Ovary (tissue), 7 donors: ENCODE measurements at regions not wholly inside any gene's neighbourhood (a gene's known extent, or its start where the extent isn't known, plus 50 kb on each side); places are given as distances from the start of the nearest gene placed in this dataset.

Experiments
- DNase-seq, 5 donors: peaks; one replicate each; pipeline ENCODE4 v3.0.0-alpha.2; 2019 to 2020
- H3K27ac ChIP-seq, 2 donors: fragments of 200-600 bp; one replicate each; pipeline versions ENCODE4 v1.5.1 to v1.8.0; 2019 to 2022
- H3K27me3 ChIP-seq: fragments of 200-600 bp; one replicate; pipeline ENCODE4 v1.8.0; 2022
- H3K36me3 ChIP-seq: fragments of 200-600 bp; sonication (generic); one replicate; pipeline ENCODE4 v1.5.1; 2019
- H3K4me1 ChIP-seq: one replicate; pipeline ENCODE4 v1.8.1; 2013; ENCODE audit warnings: mild to moderate bottlenecking, moderate library complexity; ENCODE audit not compliant: insufficient read depth
- H3K4me3 ChIP-seq: fragments of 200-600 bp; sonication (generic); one replicate; pipeline ENCODE4 v1.5.1; 2017
- H3K9me3 ChIP-seq, 2 donors: fragments of 200-600 bp in 1 of 2; sonication (generic) in 1 of 2; one replicate each; pipeline versions ENCODE4 v1.5.1 to v1.8.1; 2013 to 2019; ENCODE audit warnings: mild to moderate bottlenecking in 1 of 2, moderate library complexity in 1 of 2
- CTCF ChIP-seq, 3 donors: fragments of 450-650 bp in 2 of 3; fragments of 200-600 bp in 1 of 3; IDR thresholded peaks; one replicate each; pipeline versions ENCODE4 v1.5.1 to v1.8.0; 2016 to 2022; ENCODE audit warnings: antibody characterized with exemption in 3 of 3, mild to moderate bottlenecking in 1 of 3
- EP300 ChIP-seq: sonication (generic); formaldehyde crosslinking; IDR thresholded peaks from one replicate; pipeline ENCODE4 v1.6.1; 2017; ENCODE audit warnings: antibody characterized with exemption
- POLR2A ChIP-seq: fragments of 450-650 bp; IDR thresholded peaks from one replicate; pipeline ENCODE4 v1.6.1; 2017; ENCODE audit warnings: antibody characterized with exemption, mild to moderate bottlenecking, moderate library complexity
- WGBS, 3 donors: extraction: QIAGEN DNeasy Blood & Tissue Kit in 1 of 3; methylation state at CpG; one replicate each; pipeline versions ENCODE4 v1.1.5 to v1.1.7; 2013 to 2017; 5-methylcytosine and 5-hydroxymethylcytosine counted together
- intact Hi-C, 4 donors: fragments of 100-400 bp; cut with DNase I; formaldehyde crosslinking; loops; one replicate each; pipeline versions ENCODE4 v1.11.0 to v1.15.1; 2022 to 2023
- donor health status: DM: no; HTN: no; CAD: no; lungs with moderate emphysema.
- donor health status: DM: no; HTN: no; CAD: no.
- donor health status: Bipolar disorder and iron deficiency.
- donor health status: DM: no; HTN: no; CAD: no.
- donor health status: DM: yes; HTN: yes; CAD: no.

- Histone ChIP-seq H3K36me3 (no peaks in the 10 kb centered on the region), H3K9me3 (no peaks in the 10 kb centered on the region), H3K4me3 (no peak overlapping the region), H3K27me3 (no peaks in the 10 kb centered on the region), H3K27ac (no peak overlapping the region), H3K4me1 (no peaks in the 10 kb centered on the region)
- 86 to 92% (median 87%) methylated on average over 8 of the region's 8 CpGs for WGBS, 3 donors
- intact Hi-C loops = no loop called here
- TF ChIP-seq CTCF (IDR thresholded peaks at IDR 0.05) (no peak), EP300 (no peak), POLR2A (no peak)
- DNase-seq = no peak
Measured at GRCh38 chr4:153137677-153138630, 66.3 kb upstream of the TRIM2 start.

- no peak overlapping the region for H3K4me3 ChIP-seq
- DNase-seq = no peak
- no peaks in the 10 kb centered on the region for H3K27me3 ChIP-seq
- H3K36me3 ChIP-seq = no peaks in the 10 kb centered on the region
- WGBS, 3 donors = 92 to 94% (median 93%) methylated on average over 5 of the region's 5 CpGs
- TF ChIP-seq CTCF (IDR thresholded peaks at IDR 0.05) (no peak), POLR2A (no peak), EP300 (no peak)
- H3K4me1 ChIP-seq = no peaks in the 10 kb centered on the region
- H3K9me3 ChIP-seq = no peaks in the 10 kb centered on the region
- intact Hi-C loops = no loop called here
- no peak overlapping the region for H3K27ac ChIP-seq
Measured at GRCh38 chr4:153138736-153139135, 65.5 kb upstream of the TRIM2 start.

- no peaks in the 10 kb centered on the region for H3K36me3 ChIP-seq
- no peaks in the 10 kb centered on the region for H3K27me3 ChIP-seq
- no peak overlapping the region for H3K27ac ChIP-seq
- H3K4me3 ChIP-seq = no peak overlapping the region
- no peaks in the 10 kb centered on the region for H3K9me3 ChIP-seq
- intact Hi-C loops = loop anchor here in 3 of 4 donors (5.0 to 10.0 kb wide), 4 partner anchors 177 to 437 kb away; no protein-coding TSS in a partner anchor
- no peak for DNase-seq
- TF ChIP-seq POLR2A = no peak
- no peak for TF ChIP-seq EP300
- TF ChIP-seq CTCF (IDR thresholded peaks at IDR 0.05) = no peak
- H3K4me1 ChIP-seq = no peaks in the 10 kb centered on the region
- WGBS, 3 donors = 89 to 92% (median 90%) methylated on average over 5 of the region's 5 CpGs
Measured at GRCh38 chr4:153140294-153140693, 63.9 kb upstream of the TRIM2 start.

GRCh38 chr4:153141238-153141637 is 63.0 kb upstream of the TRIM2 start:
- TF ChIP-seq POLR2A = no peak
- TF ChIP-seq CTCF (IDR thresholded peaks at IDR 0.05) = no peak
- no peak for TF ChIP-seq EP300
- 94 to 97% (median 96%) methylated on average over 1 of the region's 1 CpG for WGBS, 3 donors

More at GRCh38 chr4:153141238-153141637, 63.0 kb upstream of the TRIM2 start:
- H3K9me3 ChIP-seq = no peaks in the 10 kb centered on the region
- H3K27me3 ChIP-seq = no peaks in the 10 kb centered on the region
- no peak for DNase-seq
- H3K4me3 ChIP-seq = no peak overlapping the region
- H3K4me1 ChIP-seq = no peaks in the 10 kb centered on the region
- intact Hi-C loops = loop anchor here in 3 of 4 donors (5.0 to 10.0 kb wide), 4 partner anchors 176 to 436 kb away; no protein-coding TSS in a partner anchor
- no peak overlapping the region for H3K27ac ChIP-seq
- no peaks in the 10 kb centered on the region for H3K36me3 ChIP-seq
